Sigmoid colon (tissue), 4 donors: ENCODE measurements at regions not wholly inside any gene's neighbourhood (a gene's known extent, or its start where the extent isn't known, plus 50 kb on each side); places are given as distances from the start of the nearest gene placed in this dataset.

Source experiments
- EP300 ChIP-seq, 4 donors: sonication (generic); formaldehyde crosslinking; IDR thresholded peaks; one replicate each; pipeline ENCODE4 v1.6.1; 2017; ENCODE audit warnings: antibody characterized with exemption in 4 of 4
- POLR2A ChIP-seq, 2 donors: fragments of 450-650 bp; IDR thresholded peaks; one replicate each; pipeline ENCODE4 v1.6.1; 2016; ENCODE audit warnings: antibody characterized with exemption in 2 of 2, mild to moderate bottlenecking in 2 of 2, moderate library complexity in 2 of 2
- POLR2AphosphoS5 ChIP-seq, 4 donors: sonication (generic); formaldehyde crosslinking; IDR thresholded peaks; one replicate each; pipeline ENCODE4 v1.6.1; 2017; ENCODE audit warnings: antibody characterized with exemption in 4 of 4
- TF ChIP-seq, protein P1 (sequence below), 4 experiments: fragments of 450-650 bp in 3 of 4; fragments of 200-600 bp in 1 of 4; IDR thresholded peaks; one replicate each; pipeline ENCODE4 v1.5.1; 2016 to 2019; ENCODE audit warnings: antibody characterized with exemption in 4 of 4, mild to moderate bottlenecking in 3 of 4, moderate library complexity in 2 of 4

DNA sequence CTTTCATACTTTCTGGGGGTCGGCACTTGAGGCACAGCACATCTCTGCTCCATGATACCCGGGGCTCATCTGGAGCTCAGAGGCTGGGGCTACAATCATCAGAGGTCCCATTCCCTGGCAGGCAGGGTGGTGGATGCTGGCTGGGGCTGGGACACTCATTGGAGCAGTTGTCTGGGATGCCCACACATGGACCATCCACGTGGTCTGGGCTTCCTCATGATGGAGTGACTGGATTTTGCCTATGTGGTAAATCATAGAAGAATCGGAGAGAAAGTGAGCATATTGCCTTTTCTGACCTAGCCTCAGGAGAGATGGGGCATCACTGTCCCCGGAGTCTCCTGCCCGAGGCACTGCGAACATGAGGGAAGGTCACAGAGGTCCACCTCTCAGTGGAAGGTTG lies 91.4 kb upstream of the IRS2 start:
- TF ChIP-seq, protein P1, sequence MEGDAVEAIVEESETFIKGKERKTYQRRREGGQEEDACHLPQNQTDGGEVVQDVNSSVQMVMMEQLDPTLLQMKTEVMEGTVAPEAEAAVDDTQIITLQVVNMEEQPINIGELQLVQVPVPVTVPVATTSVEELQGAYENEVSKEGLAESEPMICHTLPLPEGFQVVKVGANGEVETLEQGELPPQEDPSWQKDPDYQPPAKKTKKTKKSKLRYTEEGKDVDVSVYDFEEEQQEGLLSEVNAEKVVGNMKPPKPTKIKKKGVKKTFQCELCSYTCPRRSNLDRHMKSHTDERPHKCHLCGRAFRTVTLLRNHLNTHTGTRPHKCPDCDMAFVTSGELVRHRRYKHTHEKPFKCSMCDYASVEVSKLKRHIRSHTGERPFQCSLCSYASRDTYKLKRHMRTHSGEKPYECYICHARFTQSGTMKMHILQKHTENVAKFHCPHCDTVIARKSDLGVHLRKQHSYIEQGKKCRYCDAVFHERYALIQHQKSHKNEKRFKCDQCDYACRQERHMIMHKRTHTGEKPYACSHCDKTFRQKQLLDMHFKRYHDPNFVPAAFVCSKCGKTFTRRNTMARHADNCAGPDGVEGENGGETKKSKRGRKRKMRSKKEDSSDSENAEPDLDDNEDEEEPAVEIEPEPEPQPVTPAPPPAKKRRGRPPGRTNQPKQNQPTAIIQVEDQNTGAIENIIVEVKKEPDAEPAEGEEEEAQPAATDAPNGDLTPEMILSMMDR (IDR thresholded peaks at IDR 0.05), result no peak
- no peak for TF ChIP-seq POLR2AphosphoS5 (IDR thresholded peaks at IDR 0.05)
- TF ChIP-seq POLR2A (IDR thresholded peaks at IDR 0.05), result no peak
- TF ChIP-seq EP300 (IDR thresholded peaks at IDR 0.05), result no peak
